NCI-H1694 (cell line): ENCODE measurements at regions not wholly inside any gene's neighbourhood (a gene's known extent, or its start where the extent isn't known, plus 50 kb on each side); places are given as distances from the start of the nearest gene placed in this dataset.
A peak's percentile ranks its signal among the peaks of the same experiment; 100 is the strongest.

Experiments used
- DNase-seq: peaks from one replicate; lab custom pipeline; 2025; lab: John Stamatoyannopoulos, UW

DNA sequence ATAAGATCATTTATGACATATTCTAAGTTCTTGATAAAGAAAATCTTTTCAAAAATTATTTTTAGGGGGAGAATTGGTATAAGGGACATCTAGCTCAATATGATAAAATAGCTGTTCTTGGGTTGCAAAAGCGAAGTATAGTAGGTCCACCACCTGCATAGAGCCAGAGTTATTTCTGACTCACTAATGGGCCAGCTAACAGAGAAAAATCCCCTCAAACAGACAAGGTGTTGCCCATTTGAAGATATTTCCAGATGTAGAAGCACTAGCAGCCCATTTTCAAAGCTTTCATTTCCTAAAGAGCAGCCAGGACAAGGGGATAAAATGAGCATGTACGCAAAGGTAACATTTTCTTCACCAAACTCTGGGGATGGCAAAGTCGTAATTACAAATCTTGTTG is 165.7 kb upstream of the FN1 start:
- DNase-seq = no peak

DNA sequence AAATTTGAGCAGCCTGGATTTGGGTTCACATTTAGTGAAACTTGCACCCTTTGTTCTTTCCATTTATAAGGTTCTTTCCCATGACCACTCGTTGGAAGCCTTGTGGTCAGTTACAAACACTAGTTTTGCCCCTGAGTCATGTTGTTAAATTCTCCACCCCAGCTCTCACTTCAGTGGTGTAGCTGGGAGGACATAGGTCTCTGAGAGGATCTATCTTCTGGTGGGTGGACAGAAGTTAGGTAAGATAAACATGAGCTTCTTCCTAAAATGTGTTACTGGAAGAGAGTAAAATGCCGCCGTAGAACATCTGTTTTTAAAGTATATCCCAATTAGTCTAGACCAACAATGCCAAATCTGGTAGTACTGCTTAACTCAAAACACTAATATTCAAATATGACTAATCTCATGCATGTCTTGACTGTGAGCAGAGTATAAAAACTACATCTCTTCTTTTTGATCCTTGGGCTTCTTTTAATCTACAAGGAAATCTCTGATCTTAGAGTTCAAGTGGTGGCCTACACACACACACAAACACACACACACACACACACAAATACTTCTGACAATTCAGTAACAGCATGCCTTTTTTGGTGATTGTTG is 162.6 kb upstream of the FN1 start:
- DNase-seq = no peak

DNA sequence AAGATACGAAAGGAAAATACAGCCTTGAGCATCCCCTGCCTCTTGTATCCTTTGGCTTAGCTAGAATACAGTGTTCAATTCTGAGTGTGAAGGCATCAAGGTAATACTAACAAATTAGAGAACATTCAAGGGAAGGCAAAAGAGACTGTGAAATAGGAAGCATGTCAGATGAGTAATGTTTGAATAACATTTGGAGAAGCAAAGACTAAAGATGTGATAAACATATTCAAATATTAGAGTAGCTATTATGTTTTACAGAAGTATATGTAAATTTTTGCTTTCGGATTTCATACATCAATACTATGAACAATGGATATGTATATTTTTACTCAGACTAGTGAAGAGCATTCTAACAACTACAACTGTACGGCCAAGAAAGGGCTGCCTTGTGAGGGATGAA is 161.7 kb upstream of the FN1 start:
- no peak for DNase-seq

DNA sequence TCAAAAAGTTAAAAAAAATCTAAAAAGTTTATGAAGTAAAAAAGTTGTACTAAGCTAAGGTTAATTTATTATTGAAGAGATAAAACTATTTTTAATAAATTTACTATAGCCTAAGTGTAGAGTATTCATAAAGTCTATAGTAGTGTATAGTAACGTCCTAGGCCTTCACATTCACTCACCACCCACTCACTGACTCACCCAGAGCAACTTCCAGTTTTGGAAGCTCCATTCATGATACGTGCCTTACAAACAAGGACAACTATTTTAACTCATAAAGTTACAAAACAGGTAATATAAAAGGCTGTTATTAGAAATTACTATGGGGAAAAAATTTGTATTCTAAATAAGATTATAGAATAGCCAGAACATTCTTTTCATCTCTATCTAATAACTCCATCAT is 158.9 kb upstream of the FN1 start:
- no peak for DNase-seq

DNA sequence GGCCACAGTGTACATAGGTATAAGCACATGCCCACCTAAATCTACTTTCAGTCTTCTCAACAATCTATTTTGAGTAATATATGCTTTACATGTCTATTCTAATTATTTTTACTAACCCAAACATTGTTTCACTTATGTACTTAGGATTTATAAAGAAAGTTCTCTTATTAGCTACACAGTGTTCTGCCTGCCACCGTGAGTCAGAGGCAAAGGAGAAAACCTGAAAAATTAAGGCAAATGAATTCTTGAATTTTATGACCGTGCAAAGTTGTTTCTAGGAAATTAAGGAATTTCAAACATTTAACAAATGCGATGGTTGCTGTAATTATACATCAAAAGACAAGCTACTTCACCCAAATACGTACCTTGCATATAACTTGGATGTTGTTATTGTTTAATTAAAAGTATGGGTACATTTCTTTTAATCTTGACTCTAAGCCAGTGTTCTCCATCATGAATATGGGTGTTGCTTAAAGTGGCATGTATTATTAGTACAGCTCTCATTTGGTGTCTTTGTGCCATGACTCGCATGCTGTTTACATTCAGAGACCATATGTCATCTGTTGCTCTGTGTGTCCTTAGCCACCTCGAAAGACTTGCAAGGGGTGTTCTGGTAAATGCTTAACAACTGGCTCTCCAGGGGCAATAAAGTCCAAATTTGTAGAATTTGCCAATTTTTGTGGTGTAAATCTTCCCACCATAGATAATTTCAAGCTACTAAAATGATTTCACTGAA is 154.3 kb upstream of the FN1 start:
- peak; percentile 78 for DNase-seq

DNA sequence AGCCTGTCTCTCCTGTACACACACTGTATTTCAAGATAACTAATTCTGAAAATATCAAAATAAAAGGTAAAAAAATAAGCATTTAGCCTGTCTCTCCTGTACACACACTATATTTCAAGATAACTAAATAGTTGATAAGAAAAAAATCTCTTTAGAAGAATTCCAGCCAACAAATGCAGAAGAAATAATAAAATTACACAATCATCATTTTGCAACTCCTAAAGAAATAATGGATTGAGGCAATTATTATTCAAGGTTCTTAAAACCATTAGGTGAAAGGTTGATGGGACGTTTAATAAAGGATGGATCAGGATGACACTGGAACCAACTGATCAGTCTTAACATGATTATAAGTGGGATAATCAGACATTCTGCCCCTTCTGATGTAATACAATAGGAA is 148.0 kb upstream of the FN1 start:
- DNase-seq = no peak

DNA sequence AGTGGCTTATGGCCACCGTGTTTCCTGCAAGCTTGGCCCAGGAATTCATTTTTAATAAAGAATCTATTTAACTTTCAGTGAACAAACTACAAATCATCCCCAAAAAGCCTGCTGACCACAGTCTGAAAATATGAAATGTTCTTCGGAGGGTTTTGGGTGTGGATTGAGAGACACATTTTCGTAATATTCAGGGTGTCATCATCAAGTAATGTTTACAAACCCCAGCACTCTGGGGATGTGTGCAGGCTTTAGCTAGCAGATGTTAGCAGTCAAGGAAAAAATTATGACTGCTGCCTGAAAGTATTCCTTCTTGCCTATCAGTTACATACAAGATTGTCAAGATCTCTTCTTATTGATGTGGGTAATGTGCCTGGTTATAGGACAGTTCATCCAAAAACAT is 143.9 kb upstream of the FN1 start:
- no peak for DNase-seq

DNA sequence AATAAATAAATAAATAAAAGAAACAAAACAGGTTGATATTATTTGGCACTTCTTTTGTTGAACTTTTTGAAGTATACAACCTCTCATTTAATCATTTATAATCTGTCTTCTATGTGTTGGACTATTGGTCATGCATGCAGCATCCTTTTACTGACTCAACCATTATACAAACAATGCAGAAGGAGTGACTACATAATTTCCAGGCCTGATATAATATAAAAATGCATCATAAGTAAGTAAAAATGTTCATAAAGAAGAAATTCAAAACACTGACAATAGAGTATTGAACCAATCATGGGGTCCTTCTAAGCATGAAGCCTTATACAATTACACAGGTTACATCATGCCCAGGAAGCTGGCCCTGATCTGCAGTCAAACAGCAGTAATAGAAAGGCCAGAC is 141.5 kb upstream of the FN1 start:
- DNase-seq = no peak

DNA sequence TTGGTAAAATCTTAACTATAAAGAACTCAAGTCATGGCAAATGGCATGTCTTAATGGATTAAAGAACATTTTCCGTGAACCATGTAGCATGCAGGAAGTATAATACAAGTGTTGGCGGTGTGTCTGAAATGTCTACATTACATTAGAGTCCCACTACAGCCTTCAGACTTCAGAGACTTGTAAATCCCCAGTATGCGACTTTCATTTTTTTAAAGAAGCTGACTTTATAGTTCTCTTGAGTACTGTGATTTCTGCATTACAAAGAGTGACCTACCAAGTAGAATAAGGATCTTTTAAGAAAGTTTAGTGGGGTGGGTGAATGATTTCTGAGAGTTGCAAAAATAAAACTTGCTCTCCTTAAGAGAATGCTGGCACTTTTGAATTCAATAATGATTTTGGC is 140.7 kb upstream of the FN1 start:
- no peak for DNase-seq

DNA sequence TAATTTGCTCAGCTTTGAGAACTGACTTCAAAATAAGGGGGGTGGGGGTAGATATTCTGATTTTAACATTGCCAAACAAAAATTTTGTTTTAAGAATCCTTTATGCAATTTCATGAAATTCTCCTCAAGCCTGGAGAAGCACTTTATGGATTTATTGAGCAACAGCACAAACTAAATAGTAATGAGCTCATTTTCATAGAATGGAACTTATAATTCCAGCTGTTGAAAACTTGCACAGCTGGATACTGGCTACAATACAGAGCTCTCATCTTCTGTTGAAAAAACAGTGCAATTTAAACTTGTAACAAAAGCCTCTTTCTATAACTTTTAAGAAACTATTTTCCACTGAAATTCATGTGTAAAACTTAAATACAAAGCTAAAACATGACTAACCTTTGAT is 137.6 kb upstream of the FN1 start:
- no peak for DNase-seq

DNA sequence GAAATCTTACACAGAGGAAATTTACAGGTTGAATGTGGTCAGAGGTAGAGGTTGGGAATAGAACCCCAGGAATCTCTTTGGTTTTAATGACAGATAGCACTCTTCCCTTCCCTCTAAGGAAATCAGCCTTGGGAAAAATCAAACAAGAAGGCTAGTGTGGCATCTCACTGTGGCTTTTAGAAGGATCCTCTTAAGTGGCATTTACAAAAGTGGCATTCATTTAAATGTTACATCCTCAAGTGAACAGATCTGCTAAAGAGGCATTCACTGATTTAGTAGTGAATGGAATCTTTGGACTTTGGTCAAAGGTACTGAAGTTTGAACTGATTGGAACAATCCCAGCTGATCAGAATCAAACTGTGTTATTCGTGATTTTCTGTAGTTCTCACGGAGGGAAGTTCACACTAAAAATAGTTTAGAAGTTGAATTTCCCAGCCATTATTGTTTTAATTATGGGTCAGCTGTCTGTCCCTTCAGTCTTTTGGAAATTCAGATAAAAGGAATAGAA is 136.5 kb upstream of the FN1 start:
- DNase-seq = no peak

DNA sequence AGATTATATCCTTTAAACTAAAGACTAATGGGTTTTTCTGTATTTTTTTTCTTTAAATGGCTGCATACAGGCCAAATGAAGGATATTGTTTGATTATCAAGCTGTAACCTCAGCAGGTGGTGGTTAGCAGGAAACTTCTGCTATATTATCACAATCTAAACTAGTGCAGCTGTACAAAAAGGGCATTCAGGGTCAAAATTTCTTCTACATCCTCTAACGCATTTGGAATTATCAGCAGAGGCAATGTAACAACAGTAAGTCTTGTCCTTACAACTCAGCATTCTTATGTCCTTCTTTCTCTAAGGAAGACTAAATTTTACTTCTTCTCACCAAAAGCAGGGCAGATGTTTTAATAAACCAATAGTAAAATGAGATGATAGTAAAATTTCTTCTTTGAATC is 135.8 kb upstream of the FN1 start:
- DNase-seq = no peak

DNA sequence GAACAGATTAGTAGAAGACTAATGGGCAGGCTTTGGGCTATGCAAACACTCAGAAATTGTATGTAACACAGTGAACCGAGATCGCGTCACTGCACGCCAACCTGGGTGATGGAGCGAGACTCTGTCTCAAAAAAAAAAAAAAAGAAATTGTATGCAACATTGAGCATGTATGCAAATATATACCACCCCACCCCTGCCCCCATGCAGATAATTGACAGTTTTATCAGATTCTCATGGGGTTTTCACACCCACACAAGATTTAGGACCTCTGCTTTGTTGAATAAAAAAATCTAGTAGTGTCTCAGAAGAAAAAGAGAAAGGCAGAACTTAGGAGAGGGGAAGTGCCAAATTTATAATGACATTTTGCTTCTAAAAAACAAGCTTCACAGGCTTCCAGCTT is 131.6 kb upstream of the FN1 start:
- DNase-seq = no peak

DNA sequence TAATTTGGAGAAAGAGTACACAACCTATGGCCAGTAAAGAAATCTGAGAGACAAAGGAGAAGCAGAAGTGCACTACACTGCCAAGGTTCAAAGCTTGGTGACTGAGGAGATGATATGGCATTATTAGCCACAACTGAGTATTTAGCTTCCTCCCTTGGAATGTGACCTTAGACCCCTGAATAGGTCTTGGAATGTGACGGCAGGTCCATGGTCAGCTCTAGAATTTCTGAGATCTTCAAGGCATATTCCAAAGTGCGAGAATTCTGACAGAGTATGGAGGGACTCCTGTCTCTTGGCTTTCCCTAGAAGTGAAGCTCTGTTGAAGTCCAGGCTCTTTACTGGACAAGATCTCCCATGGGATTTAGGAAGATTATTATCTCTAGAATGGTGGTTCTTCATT is 130.0 kb upstream of the FN1 start:
- no peak for DNase-seq

DNA sequence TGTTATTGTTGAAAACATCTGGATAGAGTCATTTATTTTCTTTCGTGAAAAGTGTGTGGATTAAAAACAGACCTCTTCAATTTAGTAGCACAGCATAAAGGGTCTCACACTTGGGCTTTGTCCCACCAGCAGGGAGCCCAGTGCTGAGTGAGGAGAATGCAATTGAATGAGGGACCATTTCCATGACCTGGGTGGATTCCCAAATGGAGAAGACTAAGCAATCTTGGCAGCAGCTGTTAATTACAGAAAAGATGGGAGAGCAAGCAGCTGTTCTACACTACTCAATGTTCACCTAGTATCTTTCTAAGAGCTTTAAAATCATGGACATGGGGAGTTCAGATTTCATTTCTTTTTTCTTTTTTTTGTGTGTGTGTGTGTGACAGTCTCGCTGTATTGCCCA is 121.8 kb upstream of the FN1 start:
- no peak for DNase-seq

DNA sequence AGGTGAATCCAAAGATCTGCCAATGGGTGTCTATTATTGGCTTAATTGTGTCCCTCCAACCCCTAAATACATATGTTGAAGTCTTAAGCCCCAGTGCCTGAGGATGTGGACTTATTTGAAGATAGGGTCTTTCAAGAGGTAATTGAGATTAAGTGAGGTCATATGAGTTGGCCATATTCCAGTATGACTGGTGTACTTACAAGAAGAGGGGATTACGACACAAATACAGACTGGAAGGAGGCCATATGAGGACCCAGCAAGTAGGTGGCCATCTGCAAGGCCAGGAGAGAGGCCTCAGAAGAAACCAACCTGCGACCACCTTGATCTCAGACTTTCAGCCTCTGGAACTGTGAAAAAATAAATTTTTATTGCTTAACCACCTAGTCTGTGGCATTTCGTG is 121.1 kb upstream of the FN1 start:
- DNase-seq = no peak

DNA sequence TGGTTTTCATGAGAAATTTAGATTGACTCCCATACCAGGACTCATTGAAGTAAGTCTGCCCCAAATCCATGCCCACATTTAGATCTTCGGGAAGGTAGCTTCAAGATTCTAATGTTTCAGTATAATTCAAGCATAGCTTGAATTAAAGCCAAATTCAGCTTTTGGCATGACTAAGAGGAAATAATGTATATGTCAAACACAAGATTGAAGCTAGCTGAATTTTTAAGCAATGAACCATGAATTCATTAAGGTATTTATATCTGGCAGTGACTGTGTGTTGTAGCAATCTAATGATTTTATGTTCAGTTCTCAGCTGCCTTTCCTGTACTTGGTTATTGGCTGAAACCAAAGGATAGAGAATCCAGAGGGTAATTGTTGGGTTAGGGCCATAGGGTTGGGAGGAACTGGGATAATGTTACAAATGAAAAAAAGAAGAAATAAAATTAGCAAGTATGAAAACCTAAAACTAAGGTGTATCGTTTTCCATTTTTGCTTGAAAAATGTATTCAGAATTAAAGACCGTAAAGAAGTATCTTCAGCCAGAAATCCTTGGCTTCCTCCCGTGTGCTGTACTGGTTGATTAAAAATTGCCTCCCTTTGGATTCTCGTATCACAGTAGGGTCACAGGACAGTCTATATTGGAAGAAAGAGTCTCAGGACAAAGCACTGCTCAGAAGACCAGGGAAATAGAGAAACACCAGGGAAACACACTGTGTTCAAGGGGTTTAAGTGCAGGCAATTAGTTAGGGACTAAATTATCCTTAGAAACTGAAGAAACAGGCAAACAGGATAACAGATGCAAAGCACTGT is 119.0 kb upstream of the FN1 start:
- no peak for DNase-seq

DNA sequence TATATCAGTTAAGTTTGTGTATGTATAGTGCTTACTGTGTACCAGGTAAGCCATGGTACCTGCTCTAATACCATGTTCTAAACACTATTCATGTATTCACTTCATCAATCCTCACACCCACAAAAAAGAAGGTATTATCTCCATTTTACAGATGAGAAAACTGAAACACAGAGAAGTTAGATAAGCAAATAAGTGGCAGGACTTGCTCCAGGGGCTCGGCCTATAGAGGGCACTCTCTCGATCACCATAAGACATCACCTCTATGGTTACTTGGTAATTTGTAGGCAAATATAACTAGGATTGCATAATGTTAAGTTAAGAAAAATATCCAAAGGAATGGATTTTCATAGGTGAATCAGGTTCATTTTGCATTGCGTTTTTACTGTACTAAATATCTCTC is 118.1 kb upstream of the FN1 start:
- DNase-seq = no peak

DNA sequence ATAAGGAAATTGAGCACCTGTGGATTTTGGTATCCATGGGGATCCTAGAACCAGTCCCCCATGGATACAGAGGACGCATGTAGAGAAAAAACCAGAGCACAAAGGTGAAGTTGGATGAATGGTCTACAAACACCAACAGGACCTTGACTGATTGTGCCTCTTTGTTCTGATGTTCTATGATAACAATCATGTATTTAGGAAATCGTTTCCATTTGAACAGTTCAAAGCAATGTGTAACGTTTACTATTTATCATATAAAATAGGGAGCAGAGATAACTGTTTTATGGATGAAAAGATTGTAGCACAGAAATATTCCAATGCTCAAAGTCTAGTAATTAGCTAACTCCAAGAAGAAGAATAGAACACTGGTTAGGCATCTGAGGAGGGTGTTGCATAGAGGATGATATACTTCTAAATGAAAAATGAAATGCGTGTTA is 116.3 kb upstream of the FN1 start:
- DNase-seq = no peak

DNA sequence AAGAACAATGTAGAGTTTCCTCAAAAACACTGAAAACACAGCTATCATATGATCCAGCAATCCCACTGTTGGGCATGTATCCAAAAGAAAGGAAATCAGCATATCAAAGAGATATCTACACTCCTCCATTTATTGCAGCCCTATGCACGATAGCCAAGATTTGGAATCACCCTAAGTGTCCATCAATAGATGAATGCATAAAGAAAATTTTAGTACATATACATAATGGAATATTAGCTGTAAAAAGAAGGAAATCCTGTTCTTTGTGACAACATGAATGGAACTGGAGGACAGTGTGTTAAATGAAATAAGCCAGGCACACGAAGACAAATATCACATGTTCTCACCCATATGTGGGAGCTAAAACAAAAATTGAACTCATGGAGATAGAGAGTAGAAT is 114.5 kb upstream of the FN1 start:
- DNase-seq = no peak

DNA sequence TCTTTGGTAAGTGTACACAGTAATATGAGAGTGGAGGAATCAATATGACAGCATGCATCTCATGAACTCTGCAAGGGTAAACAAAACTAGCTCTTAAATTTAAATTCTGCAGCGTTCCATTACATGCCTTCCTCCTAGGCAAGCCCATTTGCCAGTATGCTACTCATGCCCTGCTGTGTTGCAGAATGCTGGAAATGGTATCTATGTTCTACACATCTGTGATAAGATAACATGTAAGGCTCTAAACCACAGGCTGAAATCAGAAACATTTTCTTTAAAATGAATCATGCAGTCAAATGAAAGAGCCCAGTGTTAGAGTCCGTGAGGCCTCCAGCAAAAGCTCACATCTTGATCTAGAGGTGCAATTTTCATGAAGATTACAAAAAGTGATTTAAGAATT is 112.8 kb upstream of the FN1 start:
- no peak for DNase-seq

DNA sequence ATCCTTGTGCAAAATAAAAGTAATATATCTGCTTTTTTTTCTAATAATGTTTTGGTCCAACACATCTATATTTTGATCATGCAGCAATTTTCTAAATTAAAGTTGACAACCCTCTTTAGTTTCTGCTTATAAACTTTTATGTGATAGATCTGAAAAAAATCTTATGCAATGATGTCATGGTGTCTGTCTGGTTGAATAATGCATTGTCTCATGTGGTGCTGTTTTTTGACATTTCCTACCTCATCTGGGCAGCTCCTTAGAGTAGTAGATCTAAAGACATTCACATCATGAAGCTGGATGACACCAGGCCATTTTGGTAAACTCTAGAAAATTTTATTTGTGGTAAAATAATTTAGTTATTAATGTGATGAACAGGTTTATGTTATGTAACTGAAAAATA is 106.8 kb upstream of the FN1 start:
- DNase-seq = no peak

DNA sequence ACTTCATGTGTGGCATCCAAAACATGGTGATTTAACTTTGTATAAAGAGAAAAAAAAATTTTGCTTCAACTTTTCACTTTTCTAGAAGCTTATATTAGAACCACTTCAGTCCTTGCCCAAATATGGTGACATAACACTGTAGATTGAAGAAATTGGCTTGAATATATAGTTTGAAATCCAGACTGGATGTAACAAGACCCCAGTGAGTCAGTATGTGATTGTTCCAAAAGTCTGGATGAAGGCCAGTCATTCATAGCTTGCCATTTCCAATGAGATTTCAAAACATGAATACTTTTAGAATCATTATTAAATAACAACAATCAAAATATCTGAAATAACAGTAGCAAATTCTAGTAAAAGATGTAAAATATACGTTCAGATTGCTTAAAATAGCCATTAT is 104.8 kb upstream of the FN1 start:
- DNase-seq = no peak
